Thoracic aorta (tissue), 2 donors: ENCODE measurements at regions not wholly inside any gene's neighbourhood (a gene's known extent, or its start where the extent isn't known, plus 50 kb on each side); places are given as distances from the start of the nearest gene placed in this dataset.

Source experiments
- ATAC-seq: fragments of 150-250 bp; one replicate; pipeline ENCODE4 v1.8.0; 2017; ENCODE audit warnings: low read depth; ENCODE audit not compliant: insufficient number of reproducible peaks, low FRiP score
- DNase-seq: peaks from one replicate; pipeline ENCODE4 v3.0.0-alpha.2; 2020; ENCODE audit warnings: low spot score
- H3K27ac ChIP-seq, 2 donors: fragments of 200-600 bp; sonication (generic); 1 replicate in 1 of 2; 2 replicates in 1 of 2; pipeline ENCODE4 v1.5.1; 2016; ENCODE audit warnings: mild to moderate bottlenecking in 2 of 2, moderate library complexity in 2 of 2
- H3K27me3 ChIP-seq: fragments of 200-600 bp; sonication (generic); replicated peaks from 2 replicates; pipeline ENCODE4 v1.6.0; 2016; ENCODE audit warnings: mild to moderate bottlenecking; ENCODE audit not compliant: insufficient read depth
- H3K36me3 ChIP-seq: fragments of 200-600 bp; sonication (generic); one replicate; pipeline ENCODE4 v1.5.1; 2016
- H3K4me1 ChIP-seq, 2 donors: fragments of 200-600 bp; sonication (generic); 1 replicate in 1 of 2; 2 replicates in 1 of 2; pipeline versions ENCODE4 v1.5.1 to v1.6.0; 2016; ENCODE audit warnings: low read depth in 2 of 2, mild to moderate bottlenecking in 1 of 2; ENCODE audit not compliant: control insufficient read depth in 1 of 2
- H3K4me3 ChIP-seq: fragments of 200-600 bp; sonication (generic); 2 replicates; pipeline ENCODE4 v1.5.1; 2016; ENCODE audit warnings: mild to moderate bottlenecking
- H3K9me3 ChIP-seq: fragments of 200-600 bp; sonication (generic); 2 replicates; pipeline ENCODE4 v1.5.1; 2016
- CTCF ChIP-seq: fragments of 200-600 bp; sonication (generic); IDR thresholded peaks from one replicate; pipeline ENCODE4 v1.5.1; 2019; ENCODE audit warnings: antibody characterized with exemption

- H3K36me3 ChIP-seq = no peaks in the 10 kb centered on the region
- no peak for TF ChIP-seq CTCF
- no peak for DNase-seq
- no peak overlapping the region for H3K4me3 ChIP-seq
- H3K27me3 ChIP-seq = no peaks in the 10 kb centered on the region
- H3K9me3 ChIP-seq = no peaks in the 10 kb centered on the region
- no peak for ATAC-seq
- no peak overlapping the region for H3K27ac ChIP-seq
- H3K4me1 ChIP-seq = peaks cover 0 to 17% of the 10 kb centered on the region in 2 donors
These were observed 212.7 kb upstream of the MKI67 start for GRCh38 chr10:128338951-128339350.

DNA sequence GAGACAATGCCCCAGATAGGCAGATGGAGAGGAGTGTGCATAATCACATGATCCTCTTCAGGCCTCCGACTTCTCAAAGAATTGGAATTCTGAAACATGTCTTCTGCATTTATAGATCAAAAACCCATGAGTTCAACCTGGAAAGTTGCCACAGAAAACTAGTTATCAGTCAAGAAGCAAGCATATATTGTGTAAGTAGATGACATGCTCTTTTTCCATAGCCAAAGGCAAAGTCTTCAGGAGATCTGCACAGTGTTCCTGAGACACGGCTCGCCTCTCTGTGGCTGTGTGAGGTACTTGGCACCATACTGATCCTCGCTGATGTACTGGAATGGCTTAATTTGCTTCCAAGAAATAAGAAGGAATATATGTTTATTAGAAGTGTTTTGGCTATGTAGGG is 213.5 kb upstream of the MKI67 start:
- TF ChIP-seq CTCF = no peak
- Histone ChIP-seq H3K9me3 (no peaks in the 10 kb centered on the region), H3K27ac (no peak overlapping the region), H3K27me3 (no peaks in the 10 kb centered on the region), H3K36me3 (no peaks in the 10 kb centered on the region), H3K4me1 (peaks cover 0 to 17% of the 10 kb centered on the region in 2 donors), H3K4me3 (no peak overlapping the region)
- DNase-seq (no peak), ATAC-seq (no peak)

DNA sequence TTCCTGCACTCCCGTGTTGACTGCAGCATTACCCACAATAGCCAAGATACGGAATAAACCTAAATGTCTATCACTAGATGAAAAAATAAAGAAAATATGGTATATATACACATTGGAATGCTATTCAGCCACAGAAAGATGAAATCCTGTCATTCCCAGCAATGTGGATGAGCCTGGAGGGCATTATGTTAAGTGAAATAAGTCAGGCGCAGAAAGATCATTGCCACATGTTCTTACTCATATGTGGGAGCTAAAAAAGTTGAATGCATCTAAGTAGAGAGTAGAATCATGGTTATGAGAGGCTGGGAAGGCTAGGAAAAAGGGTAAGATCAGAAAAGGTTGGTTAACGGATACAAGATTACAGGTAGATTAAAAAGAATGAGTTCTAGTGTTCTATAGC is 219.1 kb upstream of the MKI67 start:
- H3K4me3 ChIP-seq = no peak overlapping the region
- no peaks in the 10 kb centered on the region for H3K36me3 ChIP-seq
- TF ChIP-seq CTCF = no peak
- H3K4me1 ChIP-seq = no peaks in the 10 kb centered on the region
- H3K27me3 ChIP-seq = no peaks in the 10 kb centered on the region
- H3K27ac ChIP-seq = no peak overlapping the region
- H3K9me3 ChIP-seq = no peaks in the 10 kb centered on the region
- DNase-seq = no peak
- no peak for ATAC-seq

GRCh38 chr10:128360783-128361182 is 234.6 kb upstream of the MKI67 start:
- H3K4me1 ChIP-seq = no peaks in the 10 kb centered on the region
- H3K4me3 ChIP-seq = no peak overlapping the region
- no peak overlapping the region for H3K27ac ChIP-seq
- H3K27me3 ChIP-seq = no peaks in the 10 kb centered on the region
- DNase-seq (no peak), ATAC-seq (no peak)
- no peaks in the 10 kb centered on the region for H3K36me3 ChIP-seq
- TF ChIP-seq CTCF = no peak
- no peaks in the 10 kb centered on the region for H3K9me3 ChIP-seq

- TF ChIP-seq CTCF = no peak
- DNase-seq = no peak
- no peaks in the 10 kb centered on the region for H3K4me1 ChIP-seq
- no peaks in the 10 kb centered on the region for H3K27me3 ChIP-seq
- no peak for ATAC-seq
- H3K36me3 ChIP-seq = no peaks in the 10 kb centered on the region
- H3K27ac ChIP-seq = no peak overlapping the region
- no peaks in the 10 kb centered on the region for H3K9me3 ChIP-seq
- no peak overlapping the region for H3K4me3 ChIP-seq
These were observed 235.3 kb upstream of the MKI67 start for GRCh38 chr10:128361487-128361886.
